ENCODE measurements at regions not wholly inside any gene's neighbourhood (a gene's known extent, or its start where the extent isn't known, plus 50 kb on each side); places are given as distances from the start of the nearest gene placed in this dataset.

DNA sequence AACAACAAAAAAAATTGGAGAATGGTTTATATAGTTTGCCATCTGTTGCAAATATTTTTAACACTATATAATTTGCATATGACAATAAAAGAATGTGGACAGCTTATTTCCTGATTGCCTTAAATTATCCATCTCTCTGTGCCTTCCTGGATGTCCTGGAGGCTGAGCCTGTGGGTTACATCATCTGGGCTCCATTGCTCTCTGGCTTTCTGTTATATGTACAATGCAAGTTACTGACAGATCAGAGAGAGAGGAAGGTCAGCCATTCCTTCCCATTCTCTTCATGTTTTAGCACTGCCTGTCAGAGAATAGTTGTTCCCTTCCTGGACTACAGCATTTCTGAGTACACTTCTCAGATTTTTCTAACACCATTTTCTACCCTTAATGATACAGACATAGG is 758.3 kb upstream of the PCDH20 start:
- Histone ChIP-seq H3K27ac (ENCODE audit: extremely low read length, insufficient read depth, low read length) (no peak overlapping the region), H3K27me3 (ENCODE audit: control insufficient read depth in 1 of 2, insufficient read depth in 2 of 2, low read length in 2 of 2) (no peaks in the 10 kb centered on the region), H3K9ac (ENCODE audit: insufficient read depth, low read depth, low read length) (no peak overlapping the region), H3K4me3 (replicated peaks in 1 of 3; ENCODE audit: insufficient read depth in 1 of 3, low read depth in 2 of 3, low read length in 3 of 3) (no peak overlapping the region), H3K36me3 (replicated peaks in 1 of 2; ENCODE audit: control insufficient read depth in 1 of 2, insufficient read depth in 2 of 2, low read length in 2 of 2) (no peaks in the 10 kb centered on the region), H3K9me3 (ENCODE audit: low read length) (no peaks in the 10 kb centered on the region), H3K79me2 (ENCODE audit: insufficient read depth, low read length) (no peaks in the 10 kb centered on the region), H4K20me1 (ENCODE audit: insufficient read depth, low read length) (no peaks in the 10 kb centered on the region), H3K4me1 (ENCODE audit: insufficient read depth, low read length) (no peaks in the 10 kb centered on the region), H3K4me2 (ENCODE audit: low read depth, low read length) (no peak overlapping the region), H2AFZ (ENCODE audit: low read length) (no peak overlapping the region)
- DNase-seq (ENCODE audit: low spot score) (no peak), FAIRE-seq (no peak), ATAC-seq (no peak)
- CTCF ChIA-PET (ENCODE audit: low intra/inter-chr PET ratio, low total read pairs) = no interaction called here
- in situ Hi-C loops (cut with HindIII; ENCODE audit: extremely low pct_ligation_motif_present, low pct_unique_long_range_greater_than_20kb) = no loop called here
- POLR2A ChIA-PET = no interaction called here
- BruUV-seq (replicated peaks) = no TSS peak
- TF ChIP-seq CSRNP1 (CRISPR knock-in tag; IDR thresholded peaks at IDR 0.05) (no peak), JUND (CRISPR knock-in tag; IDR thresholded peaks at IDR 0.05) (no peak), TBL1XR1 (IDR thresholded peaks at IDR 0.05; ENCODE audit: borderline replicate concordance, low read length, partially characterized antibody) (no peak), TEAD2 (CRISPR knock-in tag; IDR thresholded peaks at IDR 0.05) (no peak), EZH2 (conservative IDR thresholded peaks at IDR 0.05; ENCODE audit: low read depth, low read length) (no peak), ATF7 (IDR thresholded peaks at IDR 0.05) (no peak), ATF7 (CRISPR knock-in tag; IDR thresholded peaks at IDR 0.05) (no peak)
- intact Hi-C loops (cut with micrococcal nuclease; ENCODE audit: unreplicated experiment) = no loop called here

DNA sequence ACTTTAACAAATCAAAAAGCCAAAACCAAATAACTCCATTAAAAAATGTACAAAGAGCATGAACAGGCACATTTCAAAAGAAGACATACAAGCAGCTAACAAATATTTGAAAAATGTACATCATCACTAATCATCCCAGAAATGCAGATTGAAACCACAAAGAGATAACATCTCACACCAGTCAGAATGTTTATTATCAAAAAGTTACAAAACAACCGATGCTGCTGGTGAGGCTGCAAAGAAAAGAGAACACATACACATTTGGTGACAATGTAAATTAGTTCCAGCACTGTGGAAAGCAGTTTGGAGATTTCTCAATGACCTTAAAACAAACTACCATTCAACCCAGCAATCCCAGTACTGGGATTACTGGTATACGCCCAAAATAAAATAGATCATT is 756.0 kb upstream of the PCDH20 start:
- in situ Hi-C loops (cut with HindIII; ENCODE audit: extremely low pct_ligation_motif_present, low pct_unique_long_range_greater_than_20kb) = no loop called here
- intact Hi-C loops (cut with micrococcal nuclease; ENCODE audit: unreplicated experiment) = no loop called here
- no peak for ATAC-seq
- TF ChIP-seq ZNF547 (CRISPR knock-in tag; IDR thresholded peaks at IDR 0.05) (no peak), ZGPAT (CRISPR knock-in tag; IDR thresholded peaks at IDR 0.05) (no peak), RFXAP (CRISPR knock-in tag; IDR thresholded peaks at IDR 0.05; ENCODE audit: borderline replicate concordance) (no peak), ZNF703 (CRISPR knock-in tag; IDR thresholded peaks at IDR 0.05; ENCODE audit: borderline replicate concordance) (no peak), ZNF850 (CRISPR knock-in tag; conservative IDR thresholded peaks at IDR 0.05) (no peak), CCAR2 (optimal IDR thresholded peaks at IDR 0.05; ENCODE audit: low read depth, low read length) (no peak), DNMT1 (CRISPR knock-in tag; IDR thresholded peaks at IDR 0.05) (no peak), ZNF577 (CRISPR knock-in tag; IDR thresholded peaks at IDR 0.05; ENCODE audit: borderline replicate concordance, low read depth) (no peak), ZNF607 (CRISPR knock-in tag; IDR thresholded peaks at IDR 0.05; ENCODE audit: borderline replicate concordance) (no peak)

More for the DNA sequence above, 756.0 kb upstream of the PCDH20 start:
- Histone ChIP-seq H4K20me1 (ENCODE audit: insufficient read depth, low read length) (no peaks in the 10 kb centered on the region), H3K4me3 (replicated peaks in 1 of 3; ENCODE audit: insufficient read depth in 1 of 3, low read depth in 2 of 3, low read length in 3 of 3) (no peak overlapping the region), H3K27ac (ENCODE audit: extremely low read length, insufficient read depth, low read length) (no peak overlapping the region), H3K79me2 (ENCODE audit: insufficient read depth, low read length) (no peaks in the 10 kb centered on the region), H3K27me3 (ENCODE audit: control insufficient read depth in 1 of 2, insufficient read depth in 2 of 2, low read length in 2 of 2) (no peaks in the 10 kb centered on the region), H3K36me3 (replicated peaks in 1 of 2; ENCODE audit: control insufficient read depth in 1 of 2, insufficient read depth in 2 of 2, low read length in 2 of 2) (no peaks in the 10 kb centered on the region), H2AFZ (ENCODE audit: low read length) (no peak overlapping the region), H3K9me3 (ENCODE audit: low read length) (no peaks in the 10 kb centered on the region), H3K9ac (ENCODE audit: insufficient read depth, low read depth, low read length) (no peak overlapping the region), H3K4me2 (ENCODE audit: low read depth, low read length) (no peak overlapping the region), H3K4me1 (ENCODE audit: insufficient read depth, low read length) (no peaks in the 10 kb centered on the region)
- FAIRE-seq = no peak
- WGBS (ENCODE audit: low lambda C conversion rate) = 49% methylated on average over 2 of the region's 2 CpGs
- no peak for DNase-seq (ENCODE audit: low spot score)
- CTCF ChIA-PET (ENCODE audit: low intra/inter-chr PET ratio, low total read pairs) = no interaction called here
- POLR2A ChIA-PET = no interaction called here
- BruUV-seq (replicated peaks) = no TSS peak
